Caco-2 (cell line): ENCODE measurements at regions not wholly inside any gene's neighbourhood (a gene's known extent, or its start where the extent isn't known, plus 50 kb on each side); places are given as distances from the start of the nearest gene placed in this dataset.

Experiments used
- BruUV-seq: library from RNA; stranded (reverse); fragments of 400-500 nt; replicated peaks from 2 replicates; lab custom pipeline; 2021; lab: Mats Ljungman, UMichigan
- CTCF ChIA-PET: fragments of 300-600 bp; sonication (Branson Sonifier 250); formaldehyde crosslinking; loops from one replicate; lab custom pipeline; 2022; ENCODE audit warnings: antibody characterized with exemption; lab: Charles Lee
- POLR2A ChIA-PET: fragments of 300-600 bp; sonication (Branson Sonifier 250); formaldehyde crosslinking; loops from one replicate; lab custom pipeline; 2022; ENCODE audit warnings: antibody characterized with exemption; lab: Charles Lee
- DNase-seq, 2 experiments: peaks; one replicate each; pipeline versions ENCODE4 v3.0.0 to v3.0.0-alpha.2; 2020 to 2022
- H3K27me3 ChIP-seq: replicated peaks from 2 replicates; pipeline ENCODE4 v1.6.0; 2011; ENCODE audit warnings: low read length; ENCODE audit not compliant: control insufficient read depth, insufficient read depth
- H3K36me3 ChIP-seq: 2 replicates; pipeline ENCODE4 v1.5.1; 2011; ENCODE audit warnings: low read length; ENCODE audit not compliant: control insufficient read depth, insufficient read depth
- H3K4me1 ChIP-seq: fragments of 250-450 bp; sonication (Bioruptor Pico); 2 replicates; pipeline ENCODE4 v1.5.1; 2020; ENCODE audit warnings: mild to moderate bottlenecking
- H3K4me3 ChIP-seq: 2 replicates; pipeline ENCODE4 v1.5.1; 2011; ENCODE audit warnings: low read depth, mild to moderate bottlenecking, control low read depth, low read length
- H3K9me3 ChIP-seq: fragments of 250-450 bp; sonication (Bioruptor Pico); 2 replicates; pipeline ENCODE4 v1.5.1; 2020; ENCODE audit warnings: mild to moderate bottlenecking, moderate library complexity
- H3K27ac Mint-ChIP-seq: one replicate; pipeline ENCODE4 v1.8.0; 2022; ENCODE audit warnings: mixed read lengths; ENCODE audit not compliant: unreplicated experiment
- H3K27me3 Mint-ChIP-seq: one replicate; pipeline ENCODE4 v1.8.0; 2022; ENCODE audit warnings: mixed read lengths; ENCODE audit not compliant: insufficient read depth, unreplicated experiment
- H3K36me3 Mint-ChIP-seq: one replicate; pipeline ENCODE4 v1.8.0; 2022; ENCODE audit warnings: mild to moderate bottlenecking, mixed read lengths; ENCODE audit not compliant: insufficient read depth, unreplicated experiment
- H3K4me1 Mint-ChIP-seq: one replicate; pipeline ENCODE4 v1.8.0; 2022; ENCODE audit warnings: low read depth, mixed read lengths; ENCODE audit not compliant: unreplicated experiment
- H3K4me3 Mint-ChIP-seq: one replicate; pipeline ENCODE4 v1.8.0; 2022; ENCODE audit warnings: mild to moderate bottlenecking, moderate library complexity, mixed read lengths; ENCODE audit not compliant: unreplicated experiment
- H3K9me3 Mint-ChIP-seq: one replicate; pipeline ENCODE4 v1.8.0; 2022; ENCODE audit warnings: mixed read lengths; ENCODE audit not compliant: unreplicated experiment
- intact Hi-C: fragments of 100-400 bp; cut with micrococcal nuclease; formaldehyde crosslinking; loops from one replicate; pipeline ENCODE4 v1.10.0; 2022; ENCODE audit not compliant: unreplicated experiment
- TF ChIP-seq, protein P1 (sequence below), 2 experiments: fragments of 200-600 bp in 1 of 2; IDR thresholded peaks; 1 replicate in 1 of 2; 2 replicates in 1 of 2; pipeline versions ENCODE4 v1.5.1 to v1.8.0; 2011 to 2022; ENCODE audit warnings: antibody characterized with exemption in 1 of 2, control low read depth in 1 of 2, inconsistent platforms in 1 of 2, low read depth in 1 of 2, low read length in 1 of 2, mild to moderate bottlenecking in 1 of 2, moderate library complexity in 1 of 2; ENCODE audit not compliant: insufficient read depth in 1 of 2, severe bottlenecking in 1 of 2, unreplicated experiment in 1 of 2

DNA sequence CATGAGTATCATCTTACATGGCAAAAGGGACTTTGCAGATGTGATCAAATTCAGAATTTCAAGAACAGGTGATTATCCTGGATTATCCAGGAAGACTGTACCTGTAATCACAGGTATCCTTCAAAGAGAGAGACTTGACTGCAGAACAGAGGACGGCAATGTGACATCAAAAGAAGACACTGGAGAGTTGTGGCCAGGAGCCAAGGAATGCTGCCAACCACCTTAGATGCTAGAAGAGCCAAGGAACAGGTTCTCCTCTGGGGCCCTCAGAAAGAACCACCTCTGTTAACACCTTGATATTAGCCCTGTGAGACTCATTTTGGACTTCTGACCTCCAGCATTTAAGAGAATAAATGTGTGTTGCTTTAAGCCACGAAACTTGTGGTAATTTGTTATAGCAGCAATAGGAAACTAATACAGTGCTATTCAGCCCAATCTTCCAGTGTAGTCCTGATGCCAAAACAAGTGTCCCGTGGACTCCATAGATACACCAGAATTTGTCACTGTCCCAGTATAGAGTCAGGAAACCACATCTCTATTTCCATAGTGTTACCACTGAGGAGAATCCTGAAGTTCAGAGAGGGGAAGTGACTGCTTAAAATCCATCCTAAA lies 330.6 kb upstream of the TLE3 start:
- H3K27me3 Mint-ChIP-seq, result no peaks in the 10 kb centered on the region
- Histone ChIP-seq H3K4me3 (no peak overlapping the region), H3K4me1 (peaks cover 36% of the 10 kb centered on the region), H3K27me3 (no peaks in the 10 kb centered on the region), H3K9me3 (peaks cover 3% of the 10 kb centered on the region; the same call in 1 of the 2 replicates), H3K36me3 (no peaks in the 10 kb centered on the region)
- peaks cover 7% of the 10 kb centered on the region for H3K4me1 Mint-ChIP-seq
- H3K27ac Mint-ChIP-seq, result no peak overlapping the region
- ChIA-PET CTCF (no interaction called here), POLR2A (no interaction called here)
- no peaks in the 10 kb centered on the region for H3K36me3 Mint-ChIP-seq
- H3K4me3 Mint-ChIP-seq, result no peak overlapping the region
- no peaks in the 10 kb centered on the region for H3K9me3 Mint-ChIP-seq
- intact Hi-C loops, result no loop called here
- no peak for DNase-seq
- BruUV-seq, result no TSS peak
- TF ChIP-seq, protein P1, sequence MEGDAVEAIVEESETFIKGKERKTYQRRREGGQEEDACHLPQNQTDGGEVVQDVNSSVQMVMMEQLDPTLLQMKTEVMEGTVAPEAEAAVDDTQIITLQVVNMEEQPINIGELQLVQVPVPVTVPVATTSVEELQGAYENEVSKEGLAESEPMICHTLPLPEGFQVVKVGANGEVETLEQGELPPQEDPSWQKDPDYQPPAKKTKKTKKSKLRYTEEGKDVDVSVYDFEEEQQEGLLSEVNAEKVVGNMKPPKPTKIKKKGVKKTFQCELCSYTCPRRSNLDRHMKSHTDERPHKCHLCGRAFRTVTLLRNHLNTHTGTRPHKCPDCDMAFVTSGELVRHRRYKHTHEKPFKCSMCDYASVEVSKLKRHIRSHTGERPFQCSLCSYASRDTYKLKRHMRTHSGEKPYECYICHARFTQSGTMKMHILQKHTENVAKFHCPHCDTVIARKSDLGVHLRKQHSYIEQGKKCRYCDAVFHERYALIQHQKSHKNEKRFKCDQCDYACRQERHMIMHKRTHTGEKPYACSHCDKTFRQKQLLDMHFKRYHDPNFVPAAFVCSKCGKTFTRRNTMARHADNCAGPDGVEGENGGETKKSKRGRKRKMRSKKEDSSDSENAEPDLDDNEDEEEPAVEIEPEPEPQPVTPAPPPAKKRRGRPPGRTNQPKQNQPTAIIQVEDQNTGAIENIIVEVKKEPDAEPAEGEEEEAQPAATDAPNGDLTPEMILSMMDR (IDR thresholded peaks at IDR 0.05; ENCODE audit: insufficient read depth in 1 of 2, low read depth in 1 of 2, low read length in 1 of 2, severe bottlenecking in 1 of 2, unreplicated experiment in 1 of 2), result no peak

DNA sequence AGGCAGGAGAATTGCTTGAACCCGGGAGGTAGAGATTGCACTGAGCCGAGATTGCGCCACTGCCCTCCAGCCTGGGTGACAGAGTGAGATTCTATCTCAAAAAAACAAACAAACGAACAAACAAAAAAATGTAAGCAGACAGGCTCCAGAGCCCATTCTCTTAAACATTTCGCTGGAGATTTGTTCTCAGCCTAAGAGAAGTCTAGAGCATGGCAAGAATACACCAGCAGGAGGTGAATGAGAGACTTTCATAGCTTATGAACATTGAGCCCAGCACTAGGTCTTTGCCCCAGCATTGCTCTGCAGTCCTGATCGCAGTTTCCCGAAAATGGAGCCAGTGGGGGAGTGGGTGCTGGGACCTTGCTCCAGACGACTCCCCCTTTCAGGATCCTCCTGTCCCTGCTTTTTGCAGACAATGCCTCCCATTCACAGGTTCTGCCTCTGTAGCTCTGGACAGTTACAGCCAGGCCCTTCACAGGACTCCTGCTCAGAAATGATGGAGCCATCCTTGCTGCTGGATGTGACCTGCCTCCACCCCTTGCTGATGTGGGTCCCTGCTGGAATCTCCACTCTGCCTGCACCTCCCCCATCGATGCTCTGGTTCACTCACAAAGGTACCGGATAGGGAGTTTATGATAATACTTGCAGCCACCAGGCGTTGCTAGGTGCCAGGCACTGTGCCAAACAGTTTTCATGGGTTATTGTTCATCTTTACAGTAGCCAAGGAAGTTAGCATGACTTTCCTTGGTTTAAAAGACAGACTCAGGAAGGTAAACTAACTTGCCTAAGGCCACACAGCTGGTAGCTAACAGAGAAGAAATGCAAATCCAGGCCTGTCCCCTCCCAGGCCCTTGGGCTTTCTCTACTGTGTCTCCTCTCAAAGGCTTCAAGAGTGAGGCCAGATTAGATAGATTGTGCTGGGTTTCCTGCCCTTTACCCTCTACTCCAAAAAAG lies 329.7 kb upstream of the TLE3 start:
- CTCF ChIA-PET, result interaction anchor here (0.7 to 1.3 kb wide), 2 partner anchors 38 to 39 kb away, joined by 3 read pairs; no protein-coding TSS in a partner anchor
- TF ChIP-seq, protein P1 (IDR thresholded peaks at IDR 0.05; ENCODE audit: insufficient read depth in 1 of 2, low read depth in 1 of 2, low read length in 1 of 2, severe bottlenecking in 1 of 2, unreplicated experiment in 1 of 2), result no peak
- Mint-ChIP-seq H3K27me3 (no peaks in the 10 kb centered on the region), H3K36me3 (no peaks in the 10 kb centered on the region), H3K4me1 (peaks cover 7% of the 10 kb centered on the region), H3K27ac (no peak overlapping the region), H3K9me3 (no peaks in the 10 kb centered on the region), H3K4me3 (no peak overlapping the region)
- intact Hi-C loops, result no loop called here
- Histone ChIP-seq H3K36me3 (no peaks in the 10 kb centered on the region), H3K4me1 (peaks cover 28% of the 10 kb centered on the region), H3K27me3 (no peaks in the 10 kb centered on the region), H3K4me3 (no peak overlapping the region), H3K9me3 (peaks cover 3% of the 10 kb centered on the region; the same call in 1 of the 2 replicates)
- DNase-seq, result no peak
- POLR2A ChIA-PET, result no interaction called here
- no TSS peak for BruUV-seq

DNA sequence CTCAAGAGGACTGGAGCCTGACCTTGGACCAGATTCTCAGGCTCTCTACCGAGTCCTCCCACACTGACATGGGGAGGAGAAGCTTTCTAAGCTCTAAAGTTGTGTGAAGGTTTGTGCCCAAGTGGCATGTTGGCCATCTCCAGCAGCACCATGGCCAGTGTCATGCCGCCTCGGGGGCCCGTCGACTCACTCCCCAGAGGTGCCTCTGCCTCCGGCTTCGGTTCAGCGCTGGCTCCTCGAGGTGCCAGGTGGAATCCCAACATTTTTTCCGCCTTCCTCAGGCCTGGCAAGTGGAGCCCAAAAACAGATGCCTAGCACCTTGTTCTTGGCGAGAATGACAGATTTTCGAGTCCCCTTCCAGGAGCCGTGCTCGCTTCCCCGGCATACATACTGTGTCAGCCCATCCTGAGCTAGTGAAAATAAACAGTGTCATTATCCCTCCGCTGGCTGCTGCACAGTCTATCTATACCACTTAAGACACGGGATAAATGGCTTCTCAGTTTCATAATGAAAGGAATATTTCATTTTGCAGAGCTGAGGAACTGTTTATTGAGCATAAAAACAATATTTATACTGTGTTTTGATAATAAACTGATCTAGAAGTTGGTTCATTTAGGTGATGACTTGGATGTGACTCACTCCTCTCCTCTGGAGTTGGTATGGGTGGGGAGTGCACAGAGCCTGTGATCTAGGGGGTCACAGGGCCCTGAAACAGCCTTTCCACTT lies 328.5 kb upstream of the TLE3 start:
- Mint-ChIP-seq H3K27me3 (no peaks in the 10 kb centered on the region), H3K4me3 (no peak overlapping the region), H3K9me3 (no peaks in the 10 kb centered on the region), H3K36me3 (no peaks in the 10 kb centered on the region), H3K4me1 (peaks cover 8% of the 10 kb centered on the region), H3K27ac (no peak overlapping the region)
- Histone ChIP-seq H3K4me3 (no peak overlapping the region), H3K27me3 (no peaks in the 10 kb centered on the region), H3K9me3 (peaks cover 3% of the 10 kb centered on the region; the same call in 1 of the 2 replicates), H3K36me3 (no peaks in the 10 kb centered on the region), H3K4me1 (peaks cover 23% of the 10 kb centered on the region)
- CTCF ChIA-PET, result interaction anchor here (1.3 kb wide), 1 partner anchor 41 kb away, joined by 3 read pairs; no protein-coding TSS in a partner anchor
- TF ChIP-seq, protein P1 (IDR thresholded peaks at IDR 0.05; ENCODE audit: insufficient read depth in 1 of 2, low read depth in 1 of 2, low read length in 1 of 2, severe bottlenecking in 1 of 2, unreplicated experiment in 1 of 2), result no peak
- POLR2A ChIA-PET, result no interaction called here
- no TSS peak for BruUV-seq
- intact Hi-C loops, result no loop called here
- no peak for DNase-seq
